GM06990 (cell line): ENCODE measurements at regions not wholly inside any gene's neighbourhood (a gene's known extent, or its start where the extent isn't known, plus 50 kb on each side); places are given as distances from the start of the nearest gene placed in this dataset.

Experiments used
- DNase-seq: peaks from one replicate; pipeline ENCODE4 v3.0.0-alpha.2; 2011; ENCODE audit not compliant: insufficient read length; ENCODE audit errors: extremely low read depth
- H3K27me3 ChIP-seq: replicated peaks from 2 replicates; pipeline ENCODE4 v1.6.0; 2011; ENCODE audit warnings: low read length; ENCODE audit not compliant: control insufficient read depth, insufficient read depth
- H3K36me3 ChIP-seq: 2 replicates; pipeline ENCODE4 v1.5.1; 2011; ENCODE audit warnings: low read length; ENCODE audit not compliant: control insufficient read depth, insufficient read depth
- H3K4me3 ChIP-seq: replicated peaks from 2 replicates; pipeline ENCODE4 v1.5.1; 2011; ENCODE audit warnings: low read depth, mild to moderate bottlenecking, control low read depth, low read length
- TF ChIP-seq, protein P1 (sequence below): IDR thresholded peaks from 2 replicates; pipeline ENCODE4 v1.5.1; 2011; ENCODE audit warnings: low read length, control low read depth, mild to moderate bottlenecking, inconsistent platforms; ENCODE audit not compliant: insufficient read depth, poor library complexity, severe bottlenecking

DNA sequence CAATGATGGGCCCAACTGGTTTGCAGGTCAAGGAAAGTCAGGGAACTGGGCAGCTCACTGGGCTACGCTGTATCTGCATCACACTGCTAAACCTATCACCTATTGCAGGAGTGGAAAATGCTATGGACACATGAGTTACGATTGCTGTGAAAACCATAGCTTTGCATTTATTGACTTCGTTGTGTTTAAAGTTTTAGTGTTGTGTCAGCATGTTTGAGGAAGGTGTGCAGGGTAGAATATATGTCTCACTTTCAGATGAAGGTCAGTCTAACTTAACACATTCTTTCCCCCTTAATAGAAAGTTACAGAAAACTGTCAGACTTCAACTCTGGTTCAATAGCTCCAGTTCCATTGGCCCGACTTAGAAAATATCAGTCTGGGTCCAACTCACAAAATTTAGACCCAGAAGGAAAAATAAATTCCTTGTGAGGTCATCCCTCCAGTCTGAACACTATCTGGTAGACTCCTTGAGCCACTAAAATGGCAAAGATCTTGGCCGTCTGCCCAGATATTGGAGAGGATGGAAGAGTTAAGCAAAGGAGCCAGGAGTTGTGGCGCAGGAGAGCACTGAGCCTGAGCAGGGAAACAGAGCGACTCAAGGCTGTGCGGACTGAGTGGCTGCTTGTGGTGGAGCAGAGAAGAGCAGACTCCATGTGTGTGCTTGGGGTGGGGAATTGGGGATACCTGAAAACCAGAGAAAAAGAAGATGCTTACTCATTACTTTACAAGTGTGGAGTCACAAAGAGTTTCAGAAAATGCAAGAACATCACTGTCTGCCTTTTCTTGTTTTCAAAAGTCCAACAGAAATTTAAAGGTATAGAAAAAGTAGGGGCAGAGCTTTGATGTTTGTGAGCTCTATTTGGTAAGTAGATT lies 518.5 kb downstream of the FGF9 start:
- Histone ChIP-seq H3K4me3 (no peak overlapping the region), H3K36me3 (no peaks in the 10 kb centered on the region), H3K27me3 (no peaks in the 10 kb centered on the region)
- no peak for DNase-seq
- TF ChIP-seq, protein P1, sequence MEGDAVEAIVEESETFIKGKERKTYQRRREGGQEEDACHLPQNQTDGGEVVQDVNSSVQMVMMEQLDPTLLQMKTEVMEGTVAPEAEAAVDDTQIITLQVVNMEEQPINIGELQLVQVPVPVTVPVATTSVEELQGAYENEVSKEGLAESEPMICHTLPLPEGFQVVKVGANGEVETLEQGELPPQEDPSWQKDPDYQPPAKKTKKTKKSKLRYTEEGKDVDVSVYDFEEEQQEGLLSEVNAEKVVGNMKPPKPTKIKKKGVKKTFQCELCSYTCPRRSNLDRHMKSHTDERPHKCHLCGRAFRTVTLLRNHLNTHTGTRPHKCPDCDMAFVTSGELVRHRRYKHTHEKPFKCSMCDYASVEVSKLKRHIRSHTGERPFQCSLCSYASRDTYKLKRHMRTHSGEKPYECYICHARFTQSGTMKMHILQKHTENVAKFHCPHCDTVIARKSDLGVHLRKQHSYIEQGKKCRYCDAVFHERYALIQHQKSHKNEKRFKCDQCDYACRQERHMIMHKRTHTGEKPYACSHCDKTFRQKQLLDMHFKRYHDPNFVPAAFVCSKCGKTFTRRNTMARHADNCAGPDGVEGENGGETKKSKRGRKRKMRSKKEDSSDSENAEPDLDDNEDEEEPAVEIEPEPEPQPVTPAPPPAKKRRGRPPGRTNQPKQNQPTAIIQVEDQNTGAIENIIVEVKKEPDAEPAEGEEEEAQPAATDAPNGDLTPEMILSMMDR, result no peak

DNA sequence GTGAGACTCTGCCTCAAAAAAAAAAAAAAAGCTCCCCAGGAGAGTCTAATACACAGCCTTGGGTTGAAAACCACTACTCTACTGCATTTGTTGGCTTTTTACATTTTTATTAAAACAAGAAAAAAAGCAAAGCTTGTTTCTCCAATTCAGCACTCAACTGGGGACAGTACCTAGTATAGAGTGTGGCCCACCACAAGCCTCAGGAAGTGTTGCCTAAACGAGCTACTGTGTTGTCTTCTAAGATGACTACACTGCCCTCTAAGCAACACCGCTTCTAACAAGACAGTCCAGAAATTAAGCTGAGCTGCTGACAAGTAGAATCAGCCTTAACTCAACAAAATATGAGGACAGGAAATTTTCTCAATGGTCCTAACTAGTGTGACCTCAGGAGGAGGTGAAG lies 522.2 kb downstream of the FGF9 start:
- TF ChIP-seq, protein P1, result no peak
- Histone ChIP-seq H3K27me3 (no peaks in the 10 kb centered on the region), H3K36me3 (no peaks in the 10 kb centered on the region), H3K4me3 (no peak overlapping the region)
- DNase-seq, result no peak

DNA sequence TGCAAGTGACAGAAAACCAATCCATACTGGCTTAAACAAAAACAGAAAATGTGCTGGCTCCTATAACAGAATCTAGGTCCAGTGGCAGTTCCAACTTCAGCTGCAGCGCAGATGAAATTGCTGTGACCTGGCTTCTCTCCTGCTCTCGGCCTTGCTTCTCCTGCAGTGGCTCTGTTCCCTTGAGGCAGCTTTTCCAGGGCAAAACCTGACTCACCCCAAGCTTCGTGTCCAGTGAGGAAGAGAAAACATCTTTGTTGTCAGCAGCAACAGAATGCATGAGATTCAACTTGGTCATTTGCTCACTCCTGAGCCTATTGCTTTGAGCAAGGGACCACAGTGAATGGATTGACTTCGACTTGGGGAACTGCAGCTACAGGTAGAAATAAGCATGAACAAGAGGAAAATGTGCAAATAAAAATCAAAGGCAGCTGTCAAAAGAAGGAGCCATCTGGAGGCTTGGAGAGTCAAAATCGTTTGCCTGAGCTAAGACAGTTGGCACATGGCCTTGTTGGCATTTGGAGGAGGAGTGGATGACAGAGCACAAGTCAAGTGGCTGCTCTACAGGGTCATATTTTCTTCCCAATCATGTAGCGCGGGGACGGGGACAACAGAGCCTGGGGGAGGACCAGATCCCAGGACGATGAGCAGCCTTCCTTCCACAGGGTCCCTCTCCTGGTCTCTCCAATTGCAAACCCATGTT lies 523.4 kb downstream of the FGF9 start:
- TF ChIP-seq, protein P1, result no peak
- H3K27me3 ChIP-seq, result no peaks in the 10 kb centered on the region
- no peak for DNase-seq
- no peaks in the 10 kb centered on the region for H3K36me3 ChIP-seq
- no peak overlapping the region for H3K4me3 ChIP-seq

DNA sequence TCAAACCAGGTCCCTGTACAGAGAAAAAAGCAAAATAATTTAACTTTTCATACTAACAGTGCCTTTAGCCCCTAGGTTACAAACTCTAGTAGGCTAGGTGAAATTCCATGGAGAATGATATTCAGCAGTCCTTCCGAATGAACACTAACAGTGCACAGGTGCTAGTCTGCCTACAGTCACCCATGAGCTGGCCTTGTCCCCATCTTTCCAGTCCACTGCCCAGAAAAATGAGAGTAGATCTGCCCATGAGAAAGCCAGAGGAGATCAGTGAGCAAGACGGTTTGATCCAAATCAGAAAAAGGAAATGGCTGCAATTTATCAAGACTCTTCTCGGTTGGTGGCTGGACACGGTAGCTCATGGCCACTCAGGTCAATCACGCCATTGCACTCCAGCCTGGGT lies 524.9 kb downstream of the FGF9 start:
- Histone ChIP-seq H3K4me3 (no peak overlapping the region), H3K27me3 (no peaks in the 10 kb centered on the region), H3K36me3 (no peaks in the 10 kb centered on the region)
- DNase-seq, result no peak
- TF ChIP-seq, protein P1, result no peak

DNA sequence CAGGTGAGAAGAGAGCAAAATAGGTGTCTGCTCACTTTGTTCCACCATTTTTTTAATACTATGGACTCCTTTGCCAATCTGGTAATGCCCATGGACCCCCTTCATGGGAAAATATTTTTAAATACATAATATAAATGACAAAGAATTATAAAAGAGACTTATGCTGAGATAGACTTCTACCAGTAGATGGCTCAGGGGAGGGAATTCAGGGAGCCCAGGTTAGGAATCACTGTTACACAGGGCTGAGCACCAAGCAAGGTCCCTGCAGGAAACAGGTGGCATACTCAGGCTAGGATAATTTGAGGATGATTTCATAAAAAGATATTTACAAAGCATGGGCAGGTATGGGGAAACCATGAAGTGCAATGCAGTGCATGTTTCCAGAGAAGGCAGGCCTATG lies 525.9 kb downstream of the FGF9 start:
- TF ChIP-seq, protein P1, result no peak
- Histone ChIP-seq H3K36me3 (no peaks in the 10 kb centered on the region), H3K4me3 (no peak overlapping the region), H3K27me3 (no peaks in the 10 kb centered on the region)
- DNase-seq, result no peak
